ENCODE measurements at regions not wholly inside any gene's neighbourhood (a gene's known extent, or its start where the extent isn't known, plus 50 kb on each side); places are given as distances from the start of the nearest gene placed in this dataset.

DNA sequence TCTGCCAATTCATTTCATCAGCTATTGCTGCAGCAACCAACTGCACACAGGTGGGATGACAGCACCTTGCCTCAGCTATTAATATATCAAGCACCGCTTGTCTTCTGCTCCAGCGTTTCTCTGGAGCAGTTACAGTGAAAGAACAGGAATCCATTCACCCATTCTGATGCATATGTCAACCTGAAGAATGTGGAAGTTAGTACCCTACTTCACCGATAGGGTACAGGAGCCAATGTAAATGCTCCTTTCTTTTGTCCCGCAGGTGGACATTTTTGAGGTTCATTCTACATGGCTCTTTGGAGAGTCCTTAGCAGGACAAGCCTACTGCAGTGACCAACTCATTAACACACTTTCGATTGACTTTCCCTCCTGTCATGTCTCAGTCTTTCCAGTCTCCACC, 104.4 kb upstream of the PRNP start:
- TF ChIP-seq CTCF (IDR thresholded peaks at IDR 0.05; ENCODE audit: low read length), result no peak
- no peak for TF ChIP-seq EZH2 (IDR thresholded peaks at IDR 0.05; ENCODE audit: borderline replicate concordance, low read length)
